ENCODE measurements at regions not wholly inside any gene's neighbourhood (a gene's known extent, or its start where the extent isn't known, plus 50 kb on each side); places are given as distances from the start of the nearest gene placed in this dataset.
A peak's percentile ranks its signal among the peaks of the same experiment; 100 is the strongest.

DNA sequence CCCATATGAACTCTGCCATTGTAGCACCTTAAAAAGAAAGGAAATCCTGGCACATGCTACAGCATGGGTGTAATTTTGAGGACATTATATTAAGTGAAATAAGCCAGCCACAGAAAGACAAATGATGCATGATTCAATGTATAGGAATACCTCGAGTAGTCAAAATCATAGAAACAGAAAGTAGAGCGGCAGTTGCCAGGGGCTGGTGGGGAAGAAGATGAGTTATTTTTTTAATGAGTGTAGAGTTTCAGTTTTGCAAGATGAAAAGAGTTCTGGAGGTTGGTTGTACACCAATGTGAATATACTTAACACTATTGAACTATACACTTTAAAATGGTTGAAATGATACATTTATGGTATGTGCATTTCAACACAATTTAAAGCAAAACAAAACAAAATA is 133.0 kb downstream of the ZDHHC21 start:
- peak; percentile 69 for ATAC-seq
- DNase-seq = no peak

DNA sequence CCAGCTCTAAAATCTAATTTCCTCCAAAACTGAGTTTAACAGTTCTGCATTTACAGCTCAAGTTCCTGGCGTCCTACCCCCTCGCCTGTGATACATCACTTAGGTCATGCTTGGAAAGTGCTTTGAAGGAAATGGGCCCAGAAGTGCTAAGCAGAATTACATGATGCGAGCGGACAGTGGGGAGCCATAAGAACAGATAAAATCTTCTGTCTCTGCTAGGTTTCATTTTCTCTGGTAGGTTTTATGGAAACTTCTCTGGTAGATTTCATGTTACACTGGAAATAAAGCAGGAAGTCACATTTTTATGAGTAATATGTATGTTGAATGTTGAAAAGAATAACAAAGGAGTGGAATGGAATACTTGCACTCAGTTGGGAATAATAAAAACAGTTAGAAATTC is 138.3 kb downstream of the ZDHHC21 start:
- DNase-seq (no peak), ATAC-seq (no peak)

DNA sequence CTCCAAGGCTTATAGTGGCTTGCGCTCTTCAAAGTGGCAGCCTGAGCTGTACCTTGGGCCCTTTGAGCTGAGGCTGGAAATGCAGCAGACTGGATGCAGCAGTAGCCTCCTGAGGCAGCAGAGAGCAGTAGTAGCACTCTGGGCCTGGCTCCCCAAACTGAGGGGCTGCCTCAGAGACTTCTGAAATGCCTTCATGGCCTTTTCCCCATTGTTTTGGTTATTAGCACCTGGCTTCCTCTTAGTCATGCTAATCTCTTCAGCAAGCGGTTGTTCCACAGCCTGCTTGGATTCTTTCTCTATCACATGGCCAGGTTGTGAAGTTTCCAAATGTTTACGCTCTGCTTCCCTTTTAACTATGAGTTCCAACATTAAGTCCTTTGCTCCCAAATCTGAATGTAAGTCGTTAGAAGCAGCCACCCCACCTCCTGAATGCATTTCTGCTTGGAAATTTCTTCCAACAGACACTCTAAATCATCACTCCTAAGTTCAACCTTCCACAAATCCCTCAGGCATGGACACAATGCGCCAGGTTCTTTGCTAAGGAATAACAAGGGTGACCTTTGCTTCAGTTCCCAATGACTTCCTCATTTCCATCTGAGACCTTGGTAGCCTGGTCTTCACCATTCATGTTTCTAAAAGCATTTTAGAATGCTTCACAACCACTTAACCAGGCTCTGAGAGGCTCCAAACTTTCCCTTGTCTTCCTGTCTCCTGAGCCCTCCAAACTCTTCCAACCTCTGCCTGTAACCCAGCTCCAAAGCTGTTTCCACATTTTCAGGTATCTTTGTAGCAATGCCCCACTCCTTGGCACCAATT is 145.8 kb downstream of the ZDHHC21 start:
- ATAC-seq (no peak), DNase-seq (no peak)

DNA sequence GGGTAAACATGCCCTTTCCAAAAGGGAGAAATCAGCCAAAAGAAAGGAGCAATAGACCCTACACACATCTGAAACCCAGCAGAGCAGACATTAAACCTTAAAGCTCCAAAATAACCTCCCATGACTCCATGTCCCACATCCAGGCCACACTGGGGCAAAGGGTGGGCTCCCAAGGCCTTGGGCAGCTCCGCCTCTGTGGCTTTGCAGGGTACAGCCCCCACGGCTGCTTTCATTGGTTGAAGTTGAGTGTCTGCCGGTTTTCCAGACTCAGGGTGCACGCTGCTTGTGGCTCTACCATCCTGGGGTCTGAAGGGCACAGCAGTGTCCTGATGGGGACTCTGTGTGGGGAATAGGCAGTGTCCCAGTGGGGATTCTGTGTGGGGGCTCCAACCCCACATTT is 146.5 kb downstream of the ZDHHC21 start:
- DNase-seq (no peak), ATAC-seq (no peak)

DNA sequence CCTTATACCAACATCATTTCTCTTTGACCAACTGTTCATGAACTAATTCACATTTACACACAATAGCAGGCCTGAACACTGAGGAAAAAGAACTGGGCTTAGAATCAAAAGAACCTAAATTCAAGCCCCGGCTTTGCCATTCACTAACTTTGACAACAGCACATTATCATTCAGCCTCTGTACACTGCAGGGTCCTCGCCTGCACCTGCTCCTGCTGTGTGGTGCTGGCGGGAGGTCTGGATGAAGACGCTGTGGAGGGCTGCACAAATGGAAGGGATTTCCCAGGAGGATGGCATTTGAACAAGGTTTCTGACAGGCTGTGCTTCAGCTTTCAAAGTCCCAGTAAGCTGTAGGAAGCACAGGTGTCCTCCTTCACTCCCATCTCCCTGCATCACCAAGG is 151.2 kb downstream of the ZDHHC21 start:
- DNase-seq (no peak), ATAC-seq (no peak)

DNA sequence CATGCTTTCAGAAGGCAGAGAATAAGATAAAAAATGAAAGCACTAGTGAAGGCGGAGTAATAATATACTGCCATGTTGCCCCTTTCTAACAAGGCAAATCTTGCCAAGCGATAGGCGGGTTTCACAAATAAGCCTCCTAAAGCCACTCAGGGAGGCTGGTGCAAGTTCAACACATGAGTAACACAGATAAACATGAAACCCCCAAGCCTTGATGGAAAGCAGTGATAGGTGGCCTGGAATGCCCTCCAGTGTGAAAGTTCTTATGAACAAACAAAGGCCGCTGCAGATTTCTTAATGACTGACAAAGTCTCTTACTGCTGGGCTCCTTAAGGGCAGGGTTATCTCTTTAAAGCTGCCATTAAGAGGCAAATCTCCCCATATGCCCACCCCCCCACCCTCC is 154.7 kb downstream of the ZDHHC21 start:
- no peak for ATAC-seq

DNA sequence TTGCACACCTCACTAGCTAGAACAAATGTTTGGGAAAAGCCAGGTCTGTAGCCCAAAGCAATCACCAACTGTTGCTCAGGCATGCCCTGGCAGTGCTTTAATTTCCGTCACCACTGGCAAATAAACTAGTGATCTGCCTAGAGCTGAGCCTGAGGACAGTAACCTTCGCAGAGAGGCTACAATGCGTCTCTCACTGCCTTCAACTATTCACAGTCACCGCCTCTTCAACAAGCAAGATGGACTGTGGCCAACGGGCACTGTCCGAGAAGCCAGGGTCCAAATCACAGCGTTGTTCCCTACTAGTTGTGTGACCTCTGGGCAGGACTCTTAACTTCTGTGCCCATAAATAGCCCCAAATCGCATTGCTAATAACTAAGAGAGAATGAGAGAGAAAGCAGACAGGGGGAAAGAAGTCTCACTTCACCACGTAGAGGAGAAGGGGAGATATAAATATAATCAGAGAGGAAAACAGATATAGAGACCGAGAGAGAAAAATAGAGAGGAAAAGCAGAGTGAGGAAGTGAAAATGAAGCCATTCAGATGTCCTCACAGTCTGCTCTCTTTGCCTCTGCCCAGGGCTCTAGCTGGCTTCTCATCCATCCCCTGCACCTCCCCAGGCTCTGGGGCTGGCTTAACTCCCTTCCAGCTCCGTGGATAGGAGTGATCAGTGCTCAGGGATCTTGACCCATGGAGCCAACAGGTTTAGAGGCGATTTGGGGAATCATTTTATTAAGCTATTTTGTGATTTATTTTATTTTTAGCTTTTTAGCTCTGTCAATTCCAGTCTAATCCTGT is 157.9 kb downstream of the ZDHHC21 start:
- no peak for DNase-seq
- ATAC-seq = no peak

More for the DNA sequence above, 154.7 kb downstream of the ZDHHC21 start:
- DNase-seq = no peak

DNA sequence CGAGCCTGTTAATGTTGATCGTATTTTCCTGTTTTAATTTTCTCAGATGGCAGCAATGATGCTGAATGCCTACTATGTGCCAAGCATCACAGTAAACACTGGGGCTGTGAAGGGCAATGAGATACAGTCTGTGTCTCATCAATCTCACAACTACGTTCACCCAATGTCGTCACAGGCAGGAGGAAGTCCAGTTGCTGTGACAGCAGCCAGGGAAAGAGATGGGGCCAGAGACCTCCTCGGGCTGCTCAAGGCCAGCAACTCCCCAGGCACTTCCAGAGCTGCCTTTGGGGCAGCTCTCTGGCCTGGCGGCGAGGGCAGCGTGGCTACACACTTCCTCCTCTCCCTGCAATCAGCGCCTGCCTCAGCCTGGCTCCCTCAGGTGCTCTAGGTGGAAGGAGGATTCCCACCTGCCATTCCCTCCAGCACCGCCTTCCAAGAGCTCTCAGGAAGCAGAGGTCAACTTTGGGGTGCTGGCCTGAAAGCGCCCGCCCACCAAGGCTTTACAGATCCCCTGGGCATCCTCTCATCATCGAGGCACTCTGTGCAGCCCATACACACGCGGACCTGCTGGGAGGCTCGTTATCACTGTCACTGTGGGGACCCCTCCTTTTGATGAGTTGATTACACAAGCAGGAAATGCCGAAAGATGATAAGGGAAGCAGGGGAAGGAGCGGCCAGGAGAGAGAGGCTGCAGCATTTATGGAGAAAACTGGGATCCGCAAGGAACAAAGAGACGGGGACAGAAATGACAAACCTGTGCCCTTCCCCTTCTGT is 159.2 kb downstream of the ZDHHC21 start:
- ATAC-seq (no peak), DNase-seq (no peak)

DNA sequence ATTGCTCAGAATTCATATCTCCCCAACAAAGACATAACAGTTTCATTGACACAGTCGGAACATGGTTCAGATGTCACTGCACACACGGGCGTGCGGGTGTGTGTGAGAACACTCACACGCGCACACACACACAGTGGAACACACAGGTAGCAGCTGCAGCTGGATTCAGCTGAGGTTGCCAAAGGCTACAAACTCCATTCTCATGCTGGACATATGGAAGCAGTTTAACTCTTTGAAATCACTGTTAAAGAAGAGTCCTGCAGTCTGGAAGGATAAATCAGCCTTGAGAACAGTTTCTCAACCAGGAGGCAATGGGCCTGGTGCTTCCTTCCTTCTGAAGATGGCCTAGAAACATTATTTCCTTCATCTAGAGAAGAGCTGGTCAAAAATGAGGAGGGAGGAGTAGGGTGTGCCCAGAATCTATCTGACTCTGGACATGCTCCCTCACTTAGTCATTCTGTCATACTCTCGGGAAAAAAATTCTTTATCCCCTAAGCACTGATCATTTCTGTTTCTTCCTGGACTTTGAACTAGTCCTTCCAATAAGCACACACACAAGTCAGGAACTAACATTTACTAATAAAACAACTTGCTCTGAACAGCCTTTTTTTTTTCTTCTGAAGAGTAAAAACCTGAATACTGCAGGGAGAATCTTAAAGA is 160.6 kb downstream of the ZDHHC21 start:
- no peak for DNase-seq
- no peak for ATAC-seq

DNA sequence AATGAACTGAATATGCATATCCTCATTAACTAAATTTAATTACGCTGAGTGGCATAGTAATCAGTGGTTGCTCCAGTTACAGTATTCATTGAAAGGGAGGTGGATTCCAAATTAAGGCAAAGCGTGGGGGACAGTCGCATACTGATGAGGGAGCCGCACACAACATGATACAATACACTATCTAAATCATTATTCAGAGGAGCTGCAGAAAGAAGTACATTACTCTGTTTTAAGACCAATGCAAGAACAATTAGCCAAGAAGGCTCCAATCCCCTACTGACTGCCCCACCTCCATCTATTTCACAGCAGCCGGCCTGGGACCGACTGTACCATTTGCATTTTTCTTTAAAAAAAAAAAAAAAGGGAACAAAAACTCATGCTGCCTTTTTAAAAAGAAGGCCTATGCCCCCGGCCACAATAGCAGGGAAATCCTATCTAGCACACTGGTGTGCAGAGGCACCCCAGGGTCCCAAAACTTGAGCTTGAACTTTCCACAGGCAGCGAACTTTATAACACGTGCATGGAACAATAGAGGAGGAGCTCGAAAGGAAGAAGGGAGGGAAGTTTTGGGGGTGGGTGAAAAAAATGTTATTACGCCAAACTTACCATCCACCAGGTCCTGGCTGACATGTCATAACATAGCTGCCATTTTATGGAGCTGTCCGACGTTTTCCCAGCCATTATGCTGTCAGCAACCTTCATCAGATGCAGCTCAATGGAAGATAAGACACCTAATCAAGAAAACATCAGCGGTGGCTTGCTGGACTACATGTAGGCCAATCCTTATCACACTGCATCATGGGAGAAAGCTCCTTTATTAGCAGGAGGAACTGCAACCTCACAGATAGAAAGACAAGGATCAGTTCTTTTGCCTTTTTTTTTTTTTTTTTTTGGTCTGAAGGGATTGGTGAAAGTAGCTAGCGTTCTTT is 161.6 kb downstream of the ZDHHC21 start:
- DNase-seq (no peak), ATAC-seq (no peak)

DNA sequence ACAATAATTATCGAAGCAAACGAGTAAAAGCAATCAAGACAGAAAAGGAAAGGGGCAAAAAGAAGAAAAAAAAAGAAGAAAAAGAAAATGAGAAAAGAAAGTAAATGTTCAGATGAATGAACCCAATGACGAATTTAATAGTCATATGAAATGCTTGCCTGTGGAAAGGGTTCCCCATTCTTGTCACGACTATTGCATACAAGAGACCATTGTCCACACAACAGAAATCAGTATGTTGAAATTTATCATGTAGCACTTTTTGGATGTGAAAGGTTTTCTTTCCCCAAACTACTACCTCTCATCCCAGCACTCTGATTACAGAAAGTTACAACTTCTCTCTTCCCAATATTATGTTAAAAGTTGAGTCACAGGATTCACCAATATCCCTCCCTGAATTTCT is 162.4 kb downstream of the ZDHHC21 start:
- ATAC-seq (no peak), DNase-seq (no peak)

DNA sequence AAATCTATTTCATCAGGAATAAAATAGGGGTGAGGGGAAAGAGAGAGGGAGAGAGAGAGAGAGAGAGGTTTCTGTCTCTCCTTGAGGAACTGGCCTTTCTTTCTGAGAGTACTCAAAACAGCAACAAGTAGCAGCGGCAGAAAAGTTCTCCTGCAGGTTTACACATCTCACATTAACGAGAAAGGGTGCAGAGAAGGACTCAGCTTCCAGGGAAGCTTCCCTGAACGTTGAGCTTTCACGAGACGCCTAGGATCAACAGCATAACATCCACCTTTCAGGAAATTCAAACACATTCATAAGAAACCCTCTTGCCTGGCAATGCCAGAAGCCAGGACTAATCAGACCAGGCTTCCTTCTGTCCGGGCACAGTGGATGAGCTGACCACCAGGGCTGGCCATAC is 162.9 kb downstream of the ZDHHC21 start:
- no peak for DNase-seq
- ATAC-seq = no peak

DNA sequence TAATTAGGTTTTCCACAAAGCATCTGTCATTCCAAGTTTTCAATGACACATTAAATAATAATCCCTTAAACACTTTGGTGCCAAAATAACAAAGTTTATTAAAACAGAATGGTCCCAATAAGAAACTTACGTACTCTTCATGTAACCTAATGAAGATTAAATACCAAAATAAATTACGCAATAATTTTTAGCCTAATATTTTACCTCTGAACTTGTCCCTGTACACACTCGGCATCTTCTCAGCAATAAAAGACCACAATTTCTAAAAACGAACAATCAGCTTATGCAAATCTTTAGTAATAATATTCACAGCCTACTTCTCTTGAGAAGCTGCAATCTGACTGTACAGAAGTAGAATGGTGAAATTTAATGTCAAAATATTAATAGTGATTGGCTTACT is 163.6 kb downstream of the ZDHHC21 start:
- ATAC-seq (no peak), DNase-seq (no peak)

DNA sequence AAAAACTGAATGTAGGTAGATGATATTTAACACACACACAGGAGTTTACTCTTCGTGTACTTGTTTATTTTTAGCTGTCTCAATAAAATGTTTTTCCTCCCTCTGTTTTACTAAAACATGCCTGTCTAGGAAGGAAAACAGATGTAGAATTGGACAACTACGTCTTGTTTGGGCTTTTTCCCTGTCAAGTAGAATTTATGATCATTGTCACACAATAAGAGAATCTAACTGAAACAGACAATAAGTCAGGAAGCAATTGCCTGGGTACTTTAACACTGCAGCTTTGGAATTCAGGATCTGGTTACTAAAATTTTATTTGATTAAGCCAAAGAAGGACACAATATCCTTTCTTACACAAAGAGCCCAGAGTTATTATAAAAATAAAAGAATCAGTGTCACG is 164.2 kb downstream of the ZDHHC21 start:
- ATAC-seq (no peak), DNase-seq (no peak)

DNA sequence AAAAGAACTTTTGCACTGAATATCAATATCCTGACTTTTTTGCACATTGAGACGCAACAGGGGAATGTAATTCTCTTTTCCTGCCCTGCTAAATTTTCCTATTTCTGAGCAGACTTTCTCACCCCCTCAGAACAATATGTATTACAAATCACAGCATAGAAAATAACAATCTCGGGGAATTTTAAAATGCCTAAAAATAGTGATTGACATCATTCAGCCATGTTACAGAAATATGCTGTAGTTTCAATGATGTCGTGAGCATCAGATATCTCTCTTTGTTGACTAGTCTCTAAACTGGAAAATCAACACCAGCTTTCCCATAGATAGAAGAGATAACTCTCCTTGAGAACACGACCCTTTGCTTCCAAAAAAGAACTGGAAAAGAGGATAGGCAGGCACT is 166.7 kb downstream of the ZDHHC21 start:
- ATAC-seq (no peak), DNase-seq (no peak)

DNA sequence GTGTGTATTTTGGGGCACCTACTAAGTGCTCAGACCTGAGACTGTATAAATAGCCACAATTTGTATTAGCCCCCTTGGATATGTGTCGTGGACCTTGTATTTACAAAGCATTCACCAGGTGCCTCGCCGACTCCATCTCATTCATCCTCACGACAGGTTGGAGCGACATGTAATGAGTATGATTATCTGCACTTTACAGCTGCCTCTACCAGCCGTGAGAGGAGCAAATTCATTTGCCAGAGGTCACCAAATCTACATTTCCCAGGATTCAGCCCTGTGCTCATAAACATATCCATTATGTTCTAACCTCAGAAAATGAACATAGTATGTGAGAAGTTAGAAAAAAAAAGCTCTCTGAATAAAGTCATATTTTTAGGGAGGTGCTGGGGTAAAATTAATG is 167.4 kb downstream of the ZDHHC21 start:
- no peak for DNase-seq

DNA sequence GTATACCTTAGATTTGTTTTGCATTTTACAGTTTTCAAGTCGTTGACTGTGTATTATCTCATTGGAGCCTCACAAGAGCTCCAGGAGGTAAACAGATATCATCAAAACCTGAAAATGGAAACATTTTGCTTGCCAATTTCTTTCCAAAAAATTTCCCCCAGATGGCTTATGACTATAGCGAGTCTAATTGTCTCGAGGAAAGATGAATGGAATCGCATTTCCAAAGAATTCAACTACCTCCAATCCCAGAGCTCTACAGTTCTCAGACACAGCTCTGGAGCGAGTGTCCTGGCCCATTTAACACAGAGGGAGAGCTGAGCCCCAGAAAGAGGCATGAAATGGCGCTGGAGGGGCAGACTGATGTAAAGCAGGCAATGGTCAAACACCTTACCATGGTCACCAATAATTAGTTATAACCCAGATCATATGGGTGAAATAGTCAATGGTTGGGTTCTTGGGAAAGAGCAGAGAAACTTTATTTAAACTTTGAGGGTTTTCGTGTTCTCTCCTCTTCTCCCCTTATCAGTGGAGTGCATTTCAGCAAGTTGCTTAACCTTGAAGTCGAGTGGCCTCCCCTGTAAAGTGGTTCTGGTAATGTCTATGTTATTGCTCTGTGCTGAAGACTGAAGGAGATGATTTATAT is 168.2 kb downstream of the ZDHHC21 start:
- DNase-seq = no peak
- no peak for ATAC-seq

More for the DNA sequence above, 167.4 kb downstream of the ZDHHC21 start:
- ATAC-seq = no peak

DNA sequence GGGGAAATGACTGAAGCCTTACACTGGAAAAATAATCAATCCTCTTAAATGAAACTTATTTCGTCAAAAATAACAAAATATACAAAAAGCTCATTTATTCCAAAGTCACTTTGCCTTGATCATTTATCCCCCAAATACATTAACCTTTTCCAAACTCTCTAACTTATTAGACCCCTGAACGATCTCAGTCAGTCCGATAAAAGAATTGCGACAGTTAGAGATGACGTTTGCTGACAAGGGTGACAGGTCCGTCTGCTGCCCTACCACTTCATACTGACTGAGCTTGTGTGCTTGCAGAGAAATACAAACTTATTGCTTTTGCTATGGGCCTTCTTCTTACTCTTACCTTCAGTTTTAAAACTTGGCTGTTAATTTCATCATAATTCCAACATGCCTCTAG is 169.7 kb downstream of the ZDHHC21 start:
- DNase-seq (no peak), ATAC-seq (no peak)

DNA sequence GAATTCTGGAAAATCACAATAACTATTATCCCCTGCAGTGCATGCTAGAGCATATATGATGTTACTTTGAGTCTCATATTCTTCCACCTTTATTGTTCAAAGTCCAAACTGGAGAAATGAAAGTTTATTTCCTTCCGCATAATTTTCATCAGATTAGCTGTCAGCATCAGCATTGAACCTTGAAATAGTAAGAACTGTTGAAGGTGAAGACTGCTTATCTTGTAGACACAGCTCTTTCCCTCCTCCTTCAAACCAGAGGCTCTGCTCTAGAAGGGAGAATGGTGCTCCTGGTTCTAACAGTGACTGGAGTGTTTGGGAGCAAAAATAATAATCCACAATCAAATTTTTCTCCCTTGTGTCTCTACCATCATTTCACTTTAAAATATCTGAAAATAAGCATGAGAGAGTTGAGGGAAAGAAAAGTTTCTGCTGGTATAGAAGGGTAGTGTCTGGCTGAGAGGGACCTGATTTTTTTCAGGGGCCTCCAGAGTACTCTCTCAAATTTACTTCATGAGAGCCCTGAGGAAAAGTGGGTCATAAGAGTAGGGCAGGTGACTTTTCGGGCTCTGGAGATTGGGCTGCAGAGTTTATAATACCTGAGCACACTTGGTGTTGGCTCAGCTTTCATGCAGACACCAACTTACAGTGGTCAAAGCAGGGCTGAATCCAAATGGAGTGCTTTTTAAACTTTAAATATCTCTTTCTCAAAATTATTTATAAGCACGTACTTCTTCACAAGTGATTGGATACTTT is 170.4 kb downstream of the ZDHHC21 start:
- ATAC-seq (no peak), DNase-seq (no peak)

DNA sequence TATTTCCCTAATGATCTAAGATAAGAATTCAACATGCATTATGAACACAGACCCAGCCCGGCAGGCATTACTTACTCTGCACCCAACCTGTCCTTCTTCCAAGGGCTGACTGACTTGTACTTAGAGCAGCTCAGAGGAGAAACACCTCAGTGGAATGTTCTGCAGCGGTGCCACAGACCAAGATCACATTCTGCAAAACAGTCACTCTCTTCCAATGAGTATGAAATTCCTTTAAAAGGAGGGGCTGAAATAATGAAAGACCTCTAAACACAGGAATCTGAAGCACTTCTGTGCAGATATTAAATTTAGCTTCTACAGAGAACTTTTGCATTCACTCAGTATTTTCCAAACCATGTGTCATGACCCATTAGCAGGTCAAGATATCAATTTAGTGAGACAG is 172.9 kb downstream of the ZDHHC21 start:
- DNase-seq = no peak

More for the DNA sequence above, 172.9 kb downstream of the ZDHHC21 start:
- ATAC-seq = no peak
